Coronary artery (tissue), 2 donors: ENCODE measurements at regions not wholly inside any gene's neighbourhood (a gene's known extent, or its start where the extent isn't known, plus 50 kb on each side); places are given as distances from the start of the nearest gene placed in this dataset.

Source experiments
- DNase-seq: peaks from one replicate; pipeline ENCODE4 v3.0.0-alpha.2; 2017; ENCODE audit warnings: low spot score
- H3K27ac ChIP-seq, 2 donors: fragments of 200-600 bp; sonication (generic); one replicate each; pipeline ENCODE4 v1.5.1; 2016 to 2019
- H3K4me3 ChIP-seq: fragments of 200-600 bp; sonication (generic); 2 replicates; pipeline ENCODE4 v1.5.1; 2016; ENCODE audit warnings: mild to moderate bottlenecking, moderate library complexity
- CTCF ChIP-seq: fragments of 200-600 bp; sonication (generic); IDR thresholded peaks from one replicate; pipeline ENCODE4 v1.5.1; 2019; ENCODE audit warnings: antibody characterized with exemption

DNA sequence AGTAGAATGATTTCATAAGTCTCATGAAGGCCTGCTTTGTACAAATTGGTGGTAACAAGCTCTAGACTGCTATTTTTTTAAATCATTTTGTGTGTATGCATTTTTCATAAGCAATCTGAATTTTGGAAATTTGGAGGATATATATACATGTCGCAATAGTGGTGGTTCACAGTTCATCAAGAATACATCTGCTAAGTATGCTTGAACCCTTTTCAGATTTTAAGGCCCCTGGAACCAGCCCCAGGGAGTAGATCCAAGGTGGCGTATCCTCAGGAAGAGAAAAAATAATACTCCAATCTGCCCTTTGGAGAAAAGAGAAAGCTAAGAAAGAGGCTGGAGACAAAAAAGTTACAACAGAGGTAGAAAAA, 141.6 kb downstream of the HINT1 start:
- no peak for DNase-seq
- Histone ChIP-seq H3K4me3 (no peak overlapping the region), H3K27ac (no peak overlapping the region)
- TF ChIP-seq CTCF, result no peak

GRCh38 chr5:131022811-131023497, 142.1 kb downstream of the HINT1 start:
- Histone ChIP-seq H3K27ac (no peak overlapping the region), H3K4me3 (no peak overlapping the region)
- no peak for TF ChIP-seq CTCF
- no peak for DNase-seq

DNA sequence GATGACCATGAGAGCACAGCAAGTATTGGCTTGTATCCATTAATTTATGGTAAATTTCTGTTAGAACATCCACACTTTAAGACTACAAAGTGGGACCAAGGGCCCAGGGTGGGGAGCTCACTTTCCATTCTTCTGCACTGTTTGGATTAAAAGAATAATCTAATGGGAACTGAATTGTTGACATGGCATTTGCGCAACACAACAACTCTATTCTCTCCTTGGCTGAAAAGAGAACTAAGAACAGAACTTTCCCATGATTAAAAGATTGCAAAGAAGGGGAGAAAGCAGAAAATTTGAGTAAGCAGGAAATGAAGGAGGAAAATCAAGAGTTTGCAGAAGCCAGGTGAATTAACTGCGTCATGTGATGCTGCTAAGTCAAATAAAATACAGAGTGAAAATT, 143.4 kb downstream of the HINT1 start:
- Histone ChIP-seq H3K27ac (no peak overlapping the region), H3K4me3 (no peak overlapping the region)
- TF ChIP-seq CTCF, result no peak
- DNase-seq, result no peak

GRCh38 chr5:131019601-131020315, 145.3 kb downstream of the HINT1 start:
- no peak for DNase-seq
- TF ChIP-seq CTCF, result no peak
- no peak overlapping the region for H3K4me3 ChIP-seq
- no peak overlapping the region for H3K27ac ChIP-seq

DNA sequence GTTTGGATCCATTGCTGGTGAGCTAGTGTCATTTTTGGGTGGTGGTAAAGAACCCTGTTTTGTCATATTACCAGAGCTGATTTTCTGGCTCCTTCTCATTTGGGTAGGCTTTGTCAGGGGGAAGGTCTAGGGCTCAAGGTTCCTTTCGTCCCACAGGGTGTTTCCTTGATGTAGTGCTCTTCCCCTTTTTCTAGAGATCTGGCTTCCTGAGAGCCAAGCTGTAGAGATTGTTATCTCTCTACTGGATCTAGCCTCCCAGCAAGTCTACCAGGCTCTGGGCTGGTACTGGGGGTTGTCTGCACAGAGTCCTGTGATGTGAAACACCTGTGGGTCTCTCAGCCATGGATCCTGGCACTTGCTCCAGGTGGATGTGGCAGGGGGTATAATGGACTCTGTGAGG, 145.9 kb downstream of the HINT1 start:
- DNase-seq, result no peak
- H3K4me3 ChIP-seq, result no peak overlapping the region
- H3K27ac ChIP-seq, result no peak overlapping the region
- TF ChIP-seq CTCF, result no peak

DNA sequence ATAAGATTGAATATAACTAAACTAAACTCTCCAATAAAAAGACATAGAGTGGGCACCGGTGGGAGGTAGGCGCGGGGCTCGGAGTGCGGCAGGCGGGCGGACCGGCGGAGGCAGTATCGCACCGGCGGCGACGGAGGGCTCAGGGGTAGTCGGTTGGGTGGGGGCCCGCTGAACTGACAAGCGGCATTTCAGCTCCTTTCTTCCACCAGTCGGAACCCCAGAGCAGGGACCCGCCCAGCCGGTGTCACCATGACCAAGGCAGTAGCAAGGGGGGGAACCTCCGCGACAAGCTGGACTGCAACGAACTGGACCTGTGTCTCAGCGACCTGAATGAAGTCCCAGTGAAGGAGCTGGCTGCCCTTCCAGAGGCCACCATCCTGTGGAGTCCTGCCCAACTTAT, 156.7 kb downstream of the HINT1 start:
- DNase-seq, result no peak
- Histone ChIP-seq H3K4me3 (no peak overlapping the region), H3K27ac (no peak overlapping the region)
- TF ChIP-seq CTCF, result no peak
